Stimulated activated CD4-positive, alpha-beta T cell treated with anti-CD3 and anti-CD28 coated beads, Interleukin-15, amount 100 ng/mL, for 48 hours (primary cell): ENCODE measurements at regions not wholly inside any gene's neighbourhood (a gene's known extent, or its start where the extent isn't known, plus 50 kb on each side); places are given as distances from the start of the nearest gene placed in this dataset.
A peak's percentile ranks its signal among the peaks of the same experiment; 100 is the strongest.

Experiments
- DNase-seq, 2 donors: peaks; one replicate each; pipeline ENCODE4 v3.0.0-alpha.2; 2020; ENCODE audit warnings: low read depth in 2 of 2

GRCh38 chr16:79334127-79334526 lies 266.4 kb downstream of the MAF start:
- peak in 1 of 2 donors; percentile 34 for DNase-seq

GRCh38 chr16:79331066-79331465 lies 269.5 kb downstream of the MAF start:
- DNase-seq = no peak

- DNase-seq = no peak
Observed at GRCh38 chr16:79329967-79330366, 270.6 kb downstream of the MAF start.

- no peak for DNase-seq
Observed at GRCh38 chr16:79329166-79329521, 271.4 kb downstream of the MAF start.

- no peak for DNase-seq
Observed at GRCh38 chr16:79328402-79329165, 272.0 kb downstream of the MAF start.

- DNase-seq = no peak
Observed at GRCh38 chr16:79327836-79328235, 272.7 kb downstream of the MAF start.

GRCh38 chr16:79326549-79326948 lies 274.0 kb downstream of the MAF start:
- DNase-seq = no peak

- DNase-seq = no peak
Observed at GRCh38 chr16:79325226-79325945, 275.2 kb downstream of the MAF start.

- DNase-seq = no peak
Observed at GRCh38 chr16:79320956-79321355, 279.6 kb downstream of the MAF start.

- DNase-seq = no peak
Observed at GRCh38 chr16:79318143-79318899, 282.2 kb downstream of the MAF start.

- no peak for DNase-seq
Observed at GRCh38 chr16:79317521-79317920, 283.0 kb downstream of the MAF start.

GRCh38 chr16:79317026-79317425 lies 283.5 kb downstream of the MAF start:
- no peak for DNase-seq

- peak; percentile 70 to 74 for DNase-seq
Observed at GRCh38 chr16:79316004-79316458, 284.5 kb downstream of the MAF start.

GRCh38 chr16:79312502-79312901 lies 288.0 kb downstream of the MAF start:
- no peak for DNase-seq

- DNase-seq = no peak
Observed at GRCh38 chr16:79310710-79311109, 289.8 kb downstream of the MAF start.

GRCh38 chr16:79309606-79310005 lies 290.9 kb downstream of the MAF start:
- no peak for DNase-seq

GRCh38 chr16:79307214-79307613 lies 293.3 kb downstream of the MAF start:
- no peak for DNase-seq

- DNase-seq = no peak
Observed at GRCh38 chr16:79305074-79305473, 295.5 kb downstream of the MAF start.

GRCh38 chr16:79303959-79304387 lies 296.6 kb downstream of the MAF start:
- DNase-seq = no peak

- DNase-seq = no peak
Observed at GRCh38 chr16:79303206-79303605, 297.3 kb downstream of the MAF start.

- no peak for DNase-seq
Observed at GRCh38 chr16:79302731-79303130, 297.8 kb downstream of the MAF start.

- no peak for DNase-seq
Observed at GRCh38 chr16:79301051-79301450, 299.5 kb downstream of the MAF start.
